ENCODE measurements at regions not wholly inside any gene's neighbourhood (a gene's known extent, or its start where the extent isn't known, plus 50 kb on each side); places are given as distances from the start of the nearest gene placed in this dataset.
A peak's percentile ranks its signal among the peaks of the same experiment; 100 is the strongest.

GRCh38 chr11:42598341-42598740 is 713.5 kb upstream of the API5 start:
- H3K4me3 ChIP-seq (ENCODE audit: low read depth, low read length), result no peak overlapping the region
- TF ChIP-seq, protein P1, sequence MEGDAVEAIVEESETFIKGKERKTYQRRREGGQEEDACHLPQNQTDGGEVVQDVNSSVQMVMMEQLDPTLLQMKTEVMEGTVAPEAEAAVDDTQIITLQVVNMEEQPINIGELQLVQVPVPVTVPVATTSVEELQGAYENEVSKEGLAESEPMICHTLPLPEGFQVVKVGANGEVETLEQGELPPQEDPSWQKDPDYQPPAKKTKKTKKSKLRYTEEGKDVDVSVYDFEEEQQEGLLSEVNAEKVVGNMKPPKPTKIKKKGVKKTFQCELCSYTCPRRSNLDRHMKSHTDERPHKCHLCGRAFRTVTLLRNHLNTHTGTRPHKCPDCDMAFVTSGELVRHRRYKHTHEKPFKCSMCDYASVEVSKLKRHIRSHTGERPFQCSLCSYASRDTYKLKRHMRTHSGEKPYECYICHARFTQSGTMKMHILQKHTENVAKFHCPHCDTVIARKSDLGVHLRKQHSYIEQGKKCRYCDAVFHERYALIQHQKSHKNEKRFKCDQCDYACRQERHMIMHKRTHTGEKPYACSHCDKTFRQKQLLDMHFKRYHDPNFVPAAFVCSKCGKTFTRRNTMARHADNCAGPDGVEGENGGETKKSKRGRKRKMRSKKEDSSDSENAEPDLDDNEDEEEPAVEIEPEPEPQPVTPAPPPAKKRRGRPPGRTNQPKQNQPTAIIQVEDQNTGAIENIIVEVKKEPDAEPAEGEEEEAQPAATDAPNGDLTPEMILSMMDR (conservative IDR thresholded peaks at IDR 0.05; ENCODE audit: low read depth, low read length), result no peak
- DNase-seq (ENCODE audit: low read depth), result no peak

DNA sequence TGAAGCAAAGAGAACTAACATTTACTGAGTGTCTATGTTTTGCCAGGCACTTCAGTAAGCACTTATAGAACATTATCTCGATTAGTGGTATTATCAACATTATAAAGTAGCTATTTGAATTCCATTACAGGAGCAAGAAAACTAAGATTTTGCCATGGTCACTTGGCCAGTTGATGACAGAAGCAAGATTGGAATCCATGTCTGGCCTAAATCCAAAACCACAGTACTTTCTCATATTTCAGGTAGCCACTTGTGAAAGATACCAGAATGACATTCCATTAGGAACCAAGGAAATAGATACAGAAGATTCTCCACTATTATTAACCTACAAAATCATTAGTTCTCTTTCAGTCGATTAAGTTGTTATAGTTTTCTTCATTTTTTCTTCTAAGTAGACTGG is 691.0 kb upstream of the API5 start:
- TF ChIP-seq, protein P1 (conservative IDR thresholded peaks at IDR 0.05; ENCODE audit: low read depth, low read length), result no peak
- no peak overlapping the region for H3K4me3 ChIP-seq (ENCODE audit: low read depth, low read length)
- no peak for DNase-seq (ENCODE audit: low read depth)

DNA sequence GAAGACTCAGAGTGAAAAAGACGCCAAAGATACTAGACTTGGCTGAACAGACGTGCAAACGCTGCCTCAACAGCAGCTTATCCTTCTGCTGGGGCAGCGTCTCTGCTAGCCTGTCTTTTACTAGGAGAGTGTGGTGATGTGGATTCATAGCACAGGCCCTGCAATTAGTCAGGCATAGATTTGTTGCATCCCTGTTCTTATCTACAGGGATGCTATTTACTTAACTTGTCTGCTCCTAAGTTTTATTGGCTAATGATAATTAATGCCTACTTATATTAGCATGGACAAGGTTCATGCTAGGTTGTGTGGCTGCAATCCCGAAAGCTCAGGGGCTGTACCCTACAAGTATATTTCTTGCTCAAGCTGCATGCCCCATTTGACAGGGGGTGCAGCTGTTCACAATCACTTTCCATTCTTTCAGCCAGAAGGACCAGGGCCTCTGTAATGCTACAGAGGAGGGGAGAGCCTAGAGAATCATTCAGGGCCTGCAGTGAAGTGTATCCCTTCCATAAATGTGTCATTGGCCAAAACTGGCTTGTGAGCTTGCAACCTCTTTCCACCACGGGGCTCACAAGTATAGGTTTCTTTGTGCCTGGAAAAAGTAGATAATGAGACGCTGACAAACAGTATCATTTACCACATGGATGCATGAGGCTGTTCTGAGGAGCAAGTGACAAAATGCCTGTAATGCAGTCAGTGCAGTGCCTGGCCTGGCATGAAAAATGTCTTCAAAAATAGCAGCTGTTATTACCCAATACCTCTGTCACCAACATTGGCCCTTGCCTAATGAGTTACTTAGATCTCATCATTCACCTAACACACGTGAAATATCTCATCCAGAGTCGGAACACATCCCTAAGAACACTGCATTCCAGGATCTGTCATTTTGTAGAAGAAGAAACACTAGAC is 685.8 kb upstream of the API5 start:
- H3K4me3 ChIP-seq (ENCODE audit: low read depth, low read length), result no peak overlapping the region
- TF ChIP-seq, protein P1 (conservative IDR thresholded peaks at IDR 0.05; ENCODE audit: low read depth, low read length), result no peak
- no peak for DNase-seq (ENCODE audit: low read depth)

- TF ChIP-seq, protein P1 (conservative IDR thresholded peaks at IDR 0.05; ENCODE audit: low read depth, low read length), result peak; percentile 45
- DNase-seq (ENCODE audit: low read depth), result peak; percentile 30
- no peak overlapping the region for H3K4me3 ChIP-seq (ENCODE audit: low read depth, low read length)
Observed at GRCh38 chr11:42631220-42631843, 680.5 kb upstream of the API5 start.

DNA sequence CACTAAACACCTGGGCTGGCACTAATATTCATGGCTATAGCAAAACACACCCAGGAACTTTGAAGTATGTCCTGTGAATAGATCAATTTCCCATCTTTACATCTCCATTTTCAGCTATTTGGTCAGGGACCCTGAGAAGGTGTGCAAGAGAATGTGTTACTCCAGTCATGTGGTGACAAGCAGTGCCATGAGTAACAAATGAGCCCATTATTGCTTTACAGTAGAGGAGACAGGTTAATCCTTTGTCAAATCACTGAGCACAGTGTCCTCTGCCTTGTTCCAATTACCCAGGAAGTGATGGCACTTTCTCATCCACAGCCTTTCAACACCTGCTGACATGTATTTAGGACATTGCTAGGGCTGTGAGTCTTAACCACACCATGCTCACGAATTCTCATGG is 664.8 kb upstream of the API5 start:
- no peak overlapping the region for H3K4me3 ChIP-seq (ENCODE audit: low read depth, low read length)
- TF ChIP-seq, protein P1 (conservative IDR thresholded peaks at IDR 0.05; ENCODE audit: low read depth, low read length), result no peak
- DNase-seq (ENCODE audit: low read depth), result no peak

DNA sequence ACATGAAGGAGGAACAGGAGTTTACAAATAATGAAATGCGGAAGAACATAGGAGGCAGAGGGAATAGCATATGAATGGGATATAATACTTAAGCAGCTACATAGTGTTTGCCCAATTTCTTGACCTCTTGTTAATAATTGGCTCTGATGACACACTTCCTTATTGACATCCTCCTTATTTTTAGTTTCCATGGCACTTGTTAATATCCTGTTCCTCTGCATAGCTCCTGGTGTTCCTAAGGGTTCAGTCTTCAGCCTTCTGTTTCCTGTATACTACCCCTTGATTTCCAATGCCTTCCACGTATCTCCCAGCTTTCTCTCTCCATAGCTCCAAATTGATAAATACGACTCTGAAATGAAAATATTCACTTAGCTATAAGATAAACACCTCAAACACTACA is 663.8 kb upstream of the API5 start:
- peak; percentile 6 for DNase-seq (ENCODE audit: low read depth)
- TF ChIP-seq, protein P1 (conservative IDR thresholded peaks at IDR 0.05; ENCODE audit: low read depth, low read length), result no peak
- no peak overlapping the region for H3K4me3 ChIP-seq (ENCODE audit: low read depth, low read length)
